ENCODE measurements at regions not wholly inside any gene's neighbourhood (a gene's known extent, or its start where the extent isn't known, plus 50 kb on each side); places are given as distances from the start of the nearest gene placed in this dataset.

- Mint-ChIP-seq H3K4me3 (no peak overlapping the region), H3K27me3 (no peaks in the 10 kb centered on the region), H3K4me1 (no peaks in the 10 kb centered on the region), H3K36me3 (peaks cover 5 to 9% of the 10 kb centered on the region in 2 donors), H3K9me3 (peaks cover 13 to 29% (median 20%) of the 10 kb centered on the region in 7 donors), H3K27ac (no peak overlapping the region)
- ATAC-seq (ENCODE audit: low read depth in 2 of 2) (no peak), DNase-seq (no peak)
Observed at GRCh38 chr21:22842875-22843274, 1844.7 kb downstream of the NCAM2 start.

- Mint-ChIP-seq H3K4me3 (no peak overlapping the region), H3K27ac (no peak overlapping the region), H3K9me3 (no peaks in the 10 kb centered on the region), H3K36me3 (no peaks in the 10 kb centered on the region), H3K27me3 (peaks cover 0 to 5% (median 0%) of the 10 kb centered on the region in 3 donors), H3K4me1 (no peaks in the 10 kb centered on the region)
- ATAC-seq (ENCODE audit: low read depth in 2 of 2) (no peak), DNase-seq (no peak)
Observed at GRCh38 chr21:22855581-22855980, 1857.4 kb downstream of the NCAM2 start.

- H3K27ac Mint-ChIP-seq, result no peak overlapping the region
- no peak for DNase-seq
- no peaks in the 10 kb centered on the region for H3K4me1 Mint-ChIP-seq
- H3K9me3 Mint-ChIP-seq, result peaks cover 0 to 2% (median 0%) of the 10 kb centered on the region in 7 donors
- no peak overlapping the region for H3K4me3 Mint-ChIP-seq
- H3K36me3 Mint-ChIP-seq, result no peaks in the 10 kb centered on the region
- H3K27me3 Mint-ChIP-seq, result peaks cover 0 to 19% (median 7%) of the 10 kb centered on the region in 3 donors
- ATAC-seq (ENCODE audit: low read depth in 2 of 2), result no peak
Observed at GRCh38 chr21:22871692-22872091, 1873.5 kb downstream of the NCAM2 start.

- Mint-ChIP-seq H3K9me3 (peaks cover 0 to 6% (median 0%) of the 10 kb centered on the region in 7 donors), H3K4me3 (no peak overlapping the region), H3K36me3 (no peaks in the 10 kb centered on the region), H3K27me3 (peaks cover 0 to 29% (median 15%) of the 10 kb centered on the region in 3 donors), H3K27ac (no peak overlapping the region), H3K4me1 (no peaks in the 10 kb centered on the region)
- ATAC-seq (ENCODE audit: low read depth in 2 of 2) (no peak), DNase-seq (no peak)
Observed at GRCh38 chr21:22880573-22880972, 1882.4 kb downstream of the NCAM2 start.

- ATAC-seq (ENCODE audit: low read depth in 2 of 2) (no peak), DNase-seq (no peak)
- Mint-ChIP-seq H3K9me3 (peaks cover 0 to 6% (median 0%) of the 10 kb centered on the region in 7 donors), H3K27ac (no peak overlapping the region), H3K36me3 (no peaks in the 10 kb centered on the region), H3K27me3 (peaks cover 0 to 27% (median 15%) of the 10 kb centered on the region in 3 donors), H3K4me1 (no peaks in the 10 kb centered on the region), H3K4me3 (no peak overlapping the region)
Observed at GRCh38 chr21:22881131-22881530, 1882.9 kb downstream of the NCAM2 start.

- no peak overlapping the region for H3K4me3 Mint-ChIP-seq
- H3K27ac Mint-ChIP-seq, result no peak overlapping the region
- H3K4me1 Mint-ChIP-seq, result no peaks in the 10 kb centered on the region
- no peak for DNase-seq
- no peak for ATAC-seq (ENCODE audit: low read depth in 2 of 2)
- H3K9me3 Mint-ChIP-seq, result peaks cover 0 to 6% (median 0%) of the 10 kb centered on the region in 7 donors
- H3K36me3 Mint-ChIP-seq, result no peaks in the 10 kb centered on the region
- H3K27me3 Mint-ChIP-seq, result peaks cover 0 to 21% (median 0%) of the 10 kb centered on the region in 3 donors
Observed at GRCh38 chr21:22885079-22885478, 1886.9 kb downstream of the NCAM2 start.

- Mint-ChIP-seq H3K36me3 (no peaks in the 10 kb centered on the region), H3K4me3 (no peak overlapping the region), H3K9me3 (peaks cover 0 to 6% (median 0%) of the 10 kb centered on the region in 7 donors), H3K27ac (no peak overlapping the region), H3K27me3 (peaks cover 0 to 21% (median 0%) of the 10 kb centered on the region in 3 donors), H3K4me1 (no peaks in the 10 kb centered on the region)
- ATAC-seq (ENCODE audit: low read depth in 2 of 2), result no peak
- no peak for DNase-seq
Observed at GRCh38 chr21:22885614-22886013, 1887.4 kb downstream of the NCAM2 start.

- DNase-seq (no peak), ATAC-seq (ENCODE audit: low read depth in 2 of 2) (no peak)
- Mint-ChIP-seq H3K36me3 (no peaks in the 10 kb centered on the region), H3K4me1 (peaks cover 0 to 2% (median 0%) of the 10 kb centered on the region in 3 donors), H3K27me3 (peaks cover 0 to 21% (median 0%) of the 10 kb centered on the region in 3 donors), H3K4me3 (no peak overlapping the region), H3K27ac (peak overlapping the region in 1 of 6 donors; percentile 12), H3K9me3 (no peaks in the 10 kb centered on the region)
Observed at GRCh38 chr21:22889445-22889844, 1891.2 kb downstream of the NCAM2 start.

GRCh38 chr21:22890656-22891055 lies 1892.4 kb downstream of the NCAM2 start:
- Mint-ChIP-seq H3K4me3 (no peak overlapping the region), H3K9me3 (no peaks in the 10 kb centered on the region), H3K36me3 (no peaks in the 10 kb centered on the region), H3K4me1 (peaks cover 0 to 2% (median 0%) of the 10 kb centered on the region in 3 donors), H3K27me3 (peaks cover 0 to 15% (median 0%) of the 10 kb centered on the region in 3 donors), H3K27ac (no peak overlapping the region)
- ATAC-seq (ENCODE audit: low read depth in 2 of 2) (no peak), DNase-seq (no peak)

GRCh38 chr21:22892028-22892427 lies 1893.8 kb downstream of the NCAM2 start:
- peaks cover 0 to 12% (median 0%) of the 10 kb centered on the region in 3 donors for H3K27me3 Mint-ChIP-seq
- H3K27ac Mint-ChIP-seq, result no peak overlapping the region
- H3K4me1 Mint-ChIP-seq, result peaks cover 0 to 2% (median 0%) of the 10 kb centered on the region in 3 donors
- H3K4me3 Mint-ChIP-seq, result no peak overlapping the region
- DNase-seq, result no peak
- ATAC-seq (ENCODE audit: low read depth in 2 of 2), result no peak
- no peaks in the 10 kb centered on the region for H3K36me3 Mint-ChIP-seq
- peaks cover 0 to 3% (median 0%) of the 10 kb centered on the region in 7 donors for H3K9me3 Mint-ChIP-seq

GRCh38 chr21:22892740-22893139 lies 1894.5 kb downstream of the NCAM2 start:
- H3K4me3 Mint-ChIP-seq, result no peak overlapping the region
- H3K9me3 Mint-ChIP-seq, result peaks cover 0 to 3% (median 0%) of the 10 kb centered on the region in 7 donors
- H3K36me3 Mint-ChIP-seq, result no peaks in the 10 kb centered on the region
- DNase-seq (no peak), ATAC-seq (ENCODE audit: low read depth in 2 of 2) (no peak)
- peaks cover 0 to 8% (median 0%) of the 10 kb centered on the region in 3 donors for H3K27me3 Mint-ChIP-seq
- H3K4me1 Mint-ChIP-seq, result peaks cover 0 to 2% (median 0%) of the 10 kb centered on the region in 3 donors
- no peak overlapping the region for H3K27ac Mint-ChIP-seq

- peaks cover 0 to 6% (median 4%) of the 10 kb centered on the region in 3 donors for H3K4me1 Mint-ChIP-seq
- H3K27me3 Mint-ChIP-seq, result no peaks in the 10 kb centered on the region
- peak in 1 of 2 donors; percentile 32 for ATAC-seq (ENCODE audit: low read depth in 2 of 2)
- peaks cover 0 to 3% (median 0%) of the 10 kb centered on the region in 7 donors for H3K9me3 Mint-ChIP-seq
- H3K4me3 Mint-ChIP-seq, result no peak overlapping the region
- H3K36me3 Mint-ChIP-seq, result no peaks in the 10 kb centered on the region
- peak; percentile 15 for DNase-seq
- peak overlapping the region in 1 of 6 donors; percentile 27 for H3K27ac Mint-ChIP-seq
Observed at GRCh38 chr21:22898051-22898665, 1899.9 kb downstream of the NCAM2 start.

- Mint-ChIP-seq H3K36me3 (no peaks in the 10 kb centered on the region), H3K9me3 (peaks cover 0 to 3% (median 0%) of the 10 kb centered on the region in 7 donors), H3K27ac (no peak overlapping the region), H3K4me1 (peaks cover 0 to 6% (median 4%) of the 10 kb centered on the region in 3 donors), H3K4me3 (no peak overlapping the region), H3K27me3 (no peaks in the 10 kb centered on the region)
- ATAC-seq (ENCODE audit: low read depth in 2 of 2) (no peak), DNase-seq (no peak)
Observed at GRCh38 chr21:22900490-22900889, 1902.3 kb downstream of the NCAM2 start.

GRCh38 chr21:22903851-22904250 lies 1905.6 kb downstream of the NCAM2 start:
- H3K4me1 Mint-ChIP-seq, result no peaks in the 10 kb centered on the region

More at GRCh38 chr21:22903851-22904250, 1905.6 kb downstream of the NCAM2 start:
- Mint-ChIP-seq H3K36me3 (no peaks in the 10 kb centered on the region), H3K4me3 (no peak overlapping the region), H3K27me3 (no peaks in the 10 kb centered on the region), H3K27ac (no peak overlapping the region), H3K9me3 (no peaks in the 10 kb centered on the region)
- DNase-seq, result no peak
- no peak for ATAC-seq (ENCODE audit: low read depth in 2 of 2)
